ENCODE measurements at regions not wholly inside any gene's neighbourhood (a gene's known extent, or its start where the extent isn't known, plus 50 kb on each side); places are given as distances from the start of the nearest gene placed in this dataset.

- TF ChIP-seq POLR2A (IDR thresholded peaks at IDR 0.05): no peak
- TF ChIP-seq, protein P1, sequence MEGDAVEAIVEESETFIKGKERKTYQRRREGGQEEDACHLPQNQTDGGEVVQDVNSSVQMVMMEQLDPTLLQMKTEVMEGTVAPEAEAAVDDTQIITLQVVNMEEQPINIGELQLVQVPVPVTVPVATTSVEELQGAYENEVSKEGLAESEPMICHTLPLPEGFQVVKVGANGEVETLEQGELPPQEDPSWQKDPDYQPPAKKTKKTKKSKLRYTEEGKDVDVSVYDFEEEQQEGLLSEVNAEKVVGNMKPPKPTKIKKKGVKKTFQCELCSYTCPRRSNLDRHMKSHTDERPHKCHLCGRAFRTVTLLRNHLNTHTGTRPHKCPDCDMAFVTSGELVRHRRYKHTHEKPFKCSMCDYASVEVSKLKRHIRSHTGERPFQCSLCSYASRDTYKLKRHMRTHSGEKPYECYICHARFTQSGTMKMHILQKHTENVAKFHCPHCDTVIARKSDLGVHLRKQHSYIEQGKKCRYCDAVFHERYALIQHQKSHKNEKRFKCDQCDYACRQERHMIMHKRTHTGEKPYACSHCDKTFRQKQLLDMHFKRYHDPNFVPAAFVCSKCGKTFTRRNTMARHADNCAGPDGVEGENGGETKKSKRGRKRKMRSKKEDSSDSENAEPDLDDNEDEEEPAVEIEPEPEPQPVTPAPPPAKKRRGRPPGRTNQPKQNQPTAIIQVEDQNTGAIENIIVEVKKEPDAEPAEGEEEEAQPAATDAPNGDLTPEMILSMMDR (IDR thresholded peaks at IDR 0.05 in 8 of 11, conservative IDR thresholded peaks at IDR 0.05 in 3 of 11): no peak
Measured at GRCh38 chr10:1903982-1904381, 166.7 kb upstream of the ADARB2 start.

Data from spleen (tissue), 7 donors.